Fibroblast of skin of right biceps (primary cell): ENCODE measurements at regions not wholly inside any gene's neighbourhood (a gene's known extent, or its start where the extent isn't known, plus 50 kb on each side); places are given as distances from the start of the nearest gene placed in this dataset.
"Not testable (repeated sequence)": the region's sequence is repeated elsewhere in the genome, so short reads cannot be mapped to it uniquely, and the experiment has no call there.

Experiments used
- DNase-seq: peaks from one replicate; pipeline ENCODE4 v3.0.0-alpha.2; 2013

DNA sequence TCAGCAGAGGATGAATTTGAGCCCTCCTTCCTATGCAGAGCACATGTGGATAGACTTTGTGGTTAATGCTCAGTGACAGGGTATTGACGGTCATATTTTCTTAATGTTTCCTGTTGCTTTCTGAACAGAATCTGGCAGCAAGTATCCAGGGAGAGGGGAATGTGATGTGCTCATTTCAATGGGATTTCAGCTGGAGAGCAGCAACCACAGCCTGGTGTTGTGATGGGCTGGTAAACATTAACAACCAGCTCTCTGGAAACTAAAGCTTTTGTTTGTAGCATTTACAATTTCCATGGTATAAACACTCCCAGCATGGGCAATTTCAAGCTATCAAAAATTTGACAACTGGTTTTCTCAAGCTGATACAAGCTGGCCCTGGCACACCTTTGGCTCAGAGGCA, 215.9 kb downstream of the SH2D4B start:
- no peak for DNase-seq

DNA sequence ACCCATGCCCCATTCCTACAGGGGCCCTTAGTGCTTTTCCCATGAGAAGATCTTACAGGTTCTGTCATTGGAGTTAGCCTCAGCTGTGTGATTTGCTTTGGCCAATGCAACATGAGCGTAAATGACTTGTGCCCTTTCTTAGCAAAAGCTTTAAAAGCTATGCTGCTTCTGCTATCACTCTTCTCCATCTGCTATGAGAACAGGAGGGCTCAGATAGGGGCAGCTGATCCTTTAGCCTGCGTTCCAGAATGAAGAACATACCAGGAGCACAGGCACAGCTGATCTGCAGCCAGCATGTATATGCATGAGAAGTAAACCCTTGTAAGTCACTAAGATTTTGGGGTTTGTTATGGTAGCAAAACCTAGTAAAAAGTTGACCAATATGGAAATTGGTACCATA, 218.2 kb downstream of the SH2D4B start:
- DNase-seq = no peak

DNA sequence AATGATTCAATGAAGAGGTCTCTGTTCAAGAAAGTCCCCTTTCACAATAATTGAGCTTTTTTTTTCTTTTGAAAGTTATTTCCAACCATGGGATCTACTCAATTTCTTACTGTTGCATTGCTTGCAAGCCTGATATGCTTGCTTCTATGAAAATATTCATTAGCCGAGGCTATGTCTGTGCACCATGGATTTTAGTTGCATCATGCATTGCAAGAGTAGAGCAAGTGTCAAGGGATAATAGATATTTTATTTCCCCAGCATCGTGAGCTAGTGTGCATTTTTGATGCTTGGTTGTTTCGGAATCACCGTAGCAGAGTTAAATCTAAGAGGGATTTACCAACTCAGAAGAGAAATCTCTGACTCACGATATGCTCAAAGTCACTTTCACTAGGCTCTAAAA, 222.0 kb downstream of the SH2D4B start:
- DNase-seq = no peak

DNA sequence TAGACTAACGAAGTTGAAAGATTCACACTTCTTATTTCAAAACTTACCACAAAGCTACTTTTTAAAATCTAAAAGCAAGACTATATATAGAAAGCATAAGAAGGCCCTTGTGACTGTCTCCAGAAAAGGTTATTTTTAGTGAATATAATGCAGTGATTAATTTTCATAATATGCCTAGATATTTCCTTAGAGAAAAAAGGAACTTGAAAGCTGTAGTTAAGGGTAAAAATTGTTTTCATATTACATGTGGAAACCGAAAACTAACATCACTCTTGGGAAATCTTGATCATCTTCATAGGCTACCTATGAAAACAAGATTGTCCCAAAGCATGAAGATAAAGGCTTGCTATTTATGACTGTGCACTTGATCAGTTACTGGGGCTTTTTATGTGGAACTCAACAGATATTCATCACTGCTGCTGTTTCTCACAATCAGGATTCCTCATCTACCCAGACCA, 223.2 kb downstream of the SH2D4B start:
- DNase-seq = no peak

DNA sequence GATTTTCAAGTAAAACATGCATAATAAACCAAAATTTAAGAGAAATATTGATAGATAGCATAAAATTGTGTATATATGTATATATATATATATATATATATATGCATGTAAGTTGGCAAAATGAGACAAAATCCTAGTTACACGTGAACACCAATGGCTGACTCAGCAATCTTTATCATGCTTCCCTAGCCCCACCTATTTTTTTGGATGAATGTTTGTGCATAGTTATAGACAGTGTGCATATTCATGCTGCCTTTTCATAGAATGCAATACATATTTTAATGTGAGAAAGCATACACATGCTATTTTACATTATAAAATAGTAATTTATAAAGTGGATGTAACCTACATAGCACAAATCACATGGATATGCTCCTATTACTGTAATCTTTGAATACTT, 230.3 kb downstream of the SH2D4B start:
- no peak for DNase-seq

DNA sequence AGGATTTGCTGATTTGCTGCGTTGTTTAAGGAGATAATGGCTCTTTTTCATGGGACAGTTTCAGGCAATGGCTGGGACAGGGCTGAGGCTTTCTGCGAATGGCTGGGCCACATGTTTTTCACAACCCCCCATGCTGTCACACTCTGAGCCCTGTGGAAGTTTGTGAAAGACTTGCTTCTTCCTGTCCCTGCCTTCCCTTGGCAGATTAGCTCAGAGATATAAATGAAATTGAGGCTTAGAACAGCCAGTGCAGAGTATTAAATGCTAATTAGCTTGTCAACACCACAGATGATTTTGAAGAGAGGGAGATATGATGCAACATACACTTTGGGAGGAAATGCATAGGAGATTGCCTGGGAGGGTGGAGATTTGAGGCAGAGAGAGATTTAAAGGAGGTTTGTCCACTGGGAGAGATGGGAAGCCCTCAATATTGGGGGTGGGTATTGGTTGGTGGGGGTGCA, 232.0 kb downstream of the SH2D4B start:
- no peak for DNase-seq

DNA sequence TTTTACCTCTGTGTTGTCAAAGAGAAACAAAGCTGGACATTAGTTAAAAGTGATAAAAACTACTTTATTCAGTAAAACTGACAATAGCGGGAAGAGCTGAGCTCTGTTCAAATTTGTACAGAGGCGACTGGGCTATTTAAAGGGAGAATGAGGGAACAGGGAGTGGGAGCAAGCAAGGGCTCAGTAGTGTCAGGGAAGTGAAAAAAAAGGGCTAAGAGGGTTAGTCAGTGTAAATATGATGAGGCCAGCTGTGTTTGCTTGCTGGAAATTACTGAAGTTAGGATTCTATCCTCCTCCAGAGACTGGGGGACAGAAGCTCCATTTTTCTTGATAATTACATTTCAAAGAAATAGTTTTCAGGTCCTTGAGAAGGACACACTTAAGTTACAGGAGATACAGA, 232.5 kb downstream of the SH2D4B start:
- DNase-seq = no peak

DNA sequence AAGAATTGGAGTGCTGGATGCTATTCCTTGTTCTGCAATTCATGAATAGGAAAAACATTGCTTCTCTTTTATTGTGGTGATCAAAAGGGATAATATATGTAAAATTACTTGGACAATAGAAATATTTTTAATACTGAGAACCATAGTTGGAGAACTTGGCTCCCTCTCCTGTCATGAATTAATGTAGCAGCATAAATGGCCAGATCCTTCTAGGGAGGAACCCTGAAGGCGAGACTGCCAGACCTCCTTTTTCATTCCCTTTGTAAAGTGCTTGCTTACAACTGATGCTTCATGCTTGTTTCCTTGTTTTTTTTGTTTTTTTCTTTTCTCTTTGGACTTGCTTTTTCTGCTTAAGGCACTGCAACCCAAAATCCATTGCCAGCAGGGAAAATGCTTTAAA, 233.6 kb downstream of the SH2D4B start:
- DNase-seq = no peak

DNA sequence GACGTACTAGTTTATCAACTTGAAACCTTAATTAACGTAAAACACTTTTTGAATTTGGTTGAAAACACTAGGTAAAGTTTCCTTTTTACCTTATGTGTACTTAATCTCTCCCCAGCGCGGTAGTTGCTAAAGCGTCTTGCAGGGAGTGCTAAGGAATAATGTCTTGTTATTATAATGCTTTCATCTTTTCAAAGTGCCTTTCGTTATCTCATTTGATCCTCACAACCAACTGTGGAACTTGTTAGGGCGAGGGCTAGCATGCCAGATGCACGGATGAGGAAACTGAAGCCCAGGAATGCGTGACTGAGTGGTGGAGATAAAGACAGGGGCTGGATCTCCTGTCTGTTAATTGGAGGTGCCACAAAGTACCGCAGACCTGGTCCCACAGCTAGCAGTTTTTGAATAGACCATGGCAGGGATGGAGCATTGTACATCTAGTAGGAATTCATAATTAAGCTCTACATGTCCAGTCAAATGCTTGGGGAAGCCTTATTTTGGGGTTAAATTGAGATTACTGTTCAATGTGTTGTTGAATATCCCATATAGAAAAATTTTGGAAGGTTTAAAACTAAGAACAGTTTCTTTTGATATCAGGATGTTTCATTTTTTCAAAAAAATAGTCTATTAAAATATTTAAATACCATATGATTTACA, 234.3 kb downstream of the SH2D4B start:
- no peak for DNase-seq

DNA sequence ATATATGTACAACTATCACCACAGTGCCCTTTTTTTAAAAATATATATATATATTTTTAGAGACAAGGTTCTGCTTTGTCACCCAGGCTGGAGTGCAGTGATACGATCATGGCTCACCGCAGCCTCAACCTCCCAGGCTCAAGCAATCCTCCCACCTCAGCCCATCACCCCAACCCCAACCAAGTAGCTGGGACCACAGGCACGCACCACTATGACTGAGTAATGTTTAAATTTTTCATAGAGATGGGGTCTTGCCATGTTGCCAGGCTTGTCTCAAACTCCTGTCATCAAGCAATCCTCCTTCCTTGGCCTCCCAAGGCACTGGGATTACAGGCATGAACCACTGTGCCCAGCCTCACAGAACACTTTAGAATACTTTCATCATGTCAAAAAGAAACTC, 234.9 kb downstream of the SH2D4B start:
- DNase-seq = no peak

DNA sequence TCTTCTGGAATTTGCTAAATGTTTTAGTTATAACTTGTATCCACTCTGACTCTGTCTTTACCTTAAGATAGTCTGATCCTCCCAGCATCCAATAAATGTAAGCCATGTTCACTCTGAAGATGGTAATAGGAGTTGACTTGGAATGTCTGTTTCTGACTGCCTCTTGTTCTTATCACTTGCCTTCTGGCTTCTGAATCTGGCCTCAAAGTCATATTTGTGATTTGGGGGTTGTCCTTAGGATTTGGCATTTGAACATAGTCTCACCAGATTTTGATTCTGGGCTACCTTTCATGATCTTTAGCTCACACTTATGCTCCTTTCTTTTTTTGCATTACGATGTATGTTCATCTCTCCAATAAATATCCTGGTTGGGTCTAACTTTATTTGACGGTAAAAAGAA, 247.0 kb downstream of the SH2D4B start:
- no peak for DNase-seq

DNA sequence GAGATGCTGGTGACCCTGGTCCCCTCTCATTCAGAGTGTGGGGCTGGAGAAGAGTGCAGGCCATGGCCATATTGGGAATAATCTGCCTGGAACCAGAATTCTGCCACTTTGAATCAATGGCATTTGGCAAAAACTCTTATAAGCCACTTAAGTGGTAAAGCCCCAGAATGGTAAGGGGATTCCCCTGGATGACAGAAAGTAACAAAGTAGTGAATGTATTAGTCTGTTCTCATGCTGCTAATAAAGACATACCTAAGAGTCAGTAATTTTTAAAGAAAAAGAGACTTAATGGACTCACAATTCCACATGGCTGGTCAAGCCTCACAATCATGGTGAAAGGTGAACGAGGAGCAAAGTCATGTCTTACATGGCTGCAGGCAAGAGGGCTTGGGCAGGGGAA, 248.6 kb downstream of the SH2D4B start:
- no peak for DNase-seq

DNA sequence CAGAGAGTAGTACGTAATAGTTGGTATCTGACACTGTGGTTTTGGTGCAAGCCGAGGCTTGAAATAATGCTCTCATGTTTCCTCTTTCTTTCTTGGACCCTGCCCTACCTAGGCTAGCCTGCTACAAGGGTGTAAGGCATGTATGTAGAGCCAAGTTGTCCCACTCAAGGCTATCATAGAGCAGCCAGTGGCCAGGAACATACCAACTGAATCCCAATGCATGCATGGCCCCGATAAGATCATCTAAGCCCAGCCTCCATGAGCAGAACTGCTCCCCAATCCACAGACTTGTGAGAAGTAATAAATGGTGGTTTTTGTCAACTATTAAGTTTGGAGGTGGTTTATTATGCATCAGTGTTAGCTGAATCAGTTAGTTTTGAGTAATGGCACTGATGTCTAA, 250.2 kb downstream of the SH2D4B start:
- DNase-seq = no peak

DNA sequence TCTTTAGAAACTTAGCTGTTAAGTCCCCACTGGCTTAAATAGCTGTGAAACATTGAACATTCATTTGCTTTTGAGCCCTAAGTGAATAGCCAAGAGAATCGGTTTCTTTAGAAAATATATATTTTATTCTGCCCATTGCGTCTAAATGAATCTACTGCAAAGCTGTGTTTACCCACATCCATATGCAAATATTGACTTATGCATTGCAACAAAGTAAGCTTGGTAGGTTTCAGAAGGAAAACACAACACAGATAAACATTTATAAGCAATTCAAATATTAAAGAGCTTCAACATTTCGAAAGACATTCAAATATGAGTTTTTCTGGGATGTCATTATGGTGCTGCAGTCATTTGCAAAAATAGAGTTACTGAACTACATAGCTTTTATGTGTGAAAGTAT, 257.3 kb downstream of the SH2D4B start:
- no peak for DNase-seq

DNA sequence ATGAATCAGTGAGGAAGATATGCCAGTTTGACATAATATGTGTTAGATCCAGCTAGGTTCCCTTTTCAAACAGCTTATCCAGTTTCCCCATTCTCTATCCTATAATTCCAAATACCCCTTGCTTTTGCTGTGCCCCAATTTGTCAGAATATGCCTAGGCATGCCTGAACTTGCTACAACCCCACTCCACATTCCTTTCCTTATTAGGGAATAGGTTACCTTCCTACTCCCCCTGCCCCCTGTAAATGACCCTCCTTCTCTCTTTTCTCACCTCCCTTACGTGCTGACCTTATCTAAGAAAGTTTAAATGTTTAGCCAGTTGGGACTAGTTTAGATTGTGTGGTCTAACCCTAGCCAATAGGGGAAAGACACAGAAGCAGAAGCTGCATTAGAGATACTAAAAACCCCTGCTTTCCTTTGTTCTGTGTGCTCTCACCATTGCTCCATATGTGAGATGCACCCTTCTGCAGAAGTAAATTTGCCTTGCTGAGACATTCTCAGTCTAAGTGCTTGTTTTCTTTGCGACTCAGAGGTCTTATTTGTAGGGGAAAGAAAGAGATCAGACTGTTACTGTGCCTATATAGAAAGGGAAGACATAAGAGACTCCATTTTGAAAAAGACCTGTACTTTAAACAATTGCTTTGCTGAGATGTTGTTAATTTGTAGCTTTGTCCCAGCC, 267.8 kb downstream of the SH2D4B start:
- no peak for DNase-seq

DNA sequence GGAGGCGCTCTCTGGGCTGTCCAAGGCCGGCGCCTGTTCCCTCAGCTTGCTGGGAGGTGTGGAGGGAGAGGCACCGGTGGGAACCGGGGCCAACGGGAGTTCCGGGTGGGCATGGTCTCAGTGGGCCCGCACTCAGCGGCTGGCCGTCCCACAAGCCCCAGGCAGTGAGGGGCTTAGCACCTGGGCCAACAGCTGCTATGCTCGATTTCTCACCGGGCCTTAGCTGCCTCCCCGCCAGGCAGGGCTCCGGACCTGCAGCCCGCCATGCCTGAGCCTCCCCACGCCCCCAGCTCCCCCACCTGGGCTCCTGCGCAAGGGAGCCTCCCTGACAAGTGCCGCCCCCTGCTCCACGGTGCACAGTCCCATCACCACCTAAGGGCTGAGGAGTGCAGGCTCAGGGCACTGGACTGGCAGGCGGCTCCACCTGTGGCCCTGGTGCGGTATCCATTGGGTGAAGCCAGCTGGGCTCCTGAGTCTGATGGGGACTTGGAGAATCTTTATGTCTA, 276.5 kb downstream of the SH2D4B start:
- DNase-seq = no peak

DNA sequence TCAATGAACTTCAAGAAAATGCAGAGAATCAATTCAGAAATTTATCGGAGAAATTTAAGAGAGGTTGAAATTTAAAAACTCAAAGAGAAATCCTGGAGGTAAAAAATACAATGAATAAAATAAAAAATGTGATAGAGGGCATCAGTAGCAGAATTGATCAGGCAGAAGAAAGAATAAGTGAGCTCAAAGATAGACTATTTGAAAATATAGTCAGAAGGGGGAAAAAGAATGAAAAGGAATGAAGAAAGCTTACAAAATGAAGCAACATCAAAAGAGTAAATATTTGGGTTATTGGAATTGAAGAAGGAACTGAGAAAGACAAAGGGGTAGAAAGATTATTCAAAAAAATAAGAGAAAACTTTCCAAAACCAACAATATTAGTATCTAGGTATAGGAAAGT, 291.4 kb downstream of the SH2D4B start:
- DNase-seq = no peak

DNA sequence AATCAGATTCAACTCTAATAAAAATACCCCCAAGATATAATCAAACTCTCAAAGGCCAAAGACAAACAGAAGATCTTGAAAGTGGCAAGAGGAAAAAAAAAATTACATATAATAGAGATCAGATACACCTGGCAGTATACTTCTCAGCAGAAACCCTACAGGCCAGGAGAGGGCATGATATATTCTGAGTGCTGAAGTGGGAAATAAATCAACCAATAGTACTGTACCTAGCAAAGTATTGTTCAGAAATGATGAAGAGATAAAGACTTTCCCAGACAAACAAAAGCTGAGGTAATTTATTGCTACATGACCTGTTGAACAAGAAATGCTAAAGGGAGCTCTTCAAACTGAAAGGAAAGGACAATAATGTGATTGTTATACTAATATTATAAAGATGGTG, 291.9 kb downstream of the SH2D4B start:
- DNase-seq = no peak

DNA sequence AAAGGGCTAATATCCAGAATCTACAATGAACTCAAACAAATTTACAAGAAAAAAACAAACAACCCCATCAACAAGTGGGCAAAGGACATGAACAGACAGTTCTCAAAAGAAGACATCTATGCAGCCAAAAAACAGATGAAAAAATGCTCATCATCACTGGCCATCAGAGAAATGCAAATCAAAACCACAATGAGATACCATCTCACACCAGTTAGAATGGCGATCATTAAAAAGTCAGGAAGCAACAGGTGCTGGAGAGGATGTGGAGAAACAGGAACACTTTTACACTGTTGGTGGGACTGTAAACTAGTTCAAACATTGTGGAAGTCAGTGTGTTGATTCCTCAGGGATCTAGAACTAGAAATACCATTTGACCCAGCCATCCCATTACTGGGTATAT, 295.0 kb downstream of the SH2D4B start:
- DNase-seq = not testable (repeated sequence)

DNA sequence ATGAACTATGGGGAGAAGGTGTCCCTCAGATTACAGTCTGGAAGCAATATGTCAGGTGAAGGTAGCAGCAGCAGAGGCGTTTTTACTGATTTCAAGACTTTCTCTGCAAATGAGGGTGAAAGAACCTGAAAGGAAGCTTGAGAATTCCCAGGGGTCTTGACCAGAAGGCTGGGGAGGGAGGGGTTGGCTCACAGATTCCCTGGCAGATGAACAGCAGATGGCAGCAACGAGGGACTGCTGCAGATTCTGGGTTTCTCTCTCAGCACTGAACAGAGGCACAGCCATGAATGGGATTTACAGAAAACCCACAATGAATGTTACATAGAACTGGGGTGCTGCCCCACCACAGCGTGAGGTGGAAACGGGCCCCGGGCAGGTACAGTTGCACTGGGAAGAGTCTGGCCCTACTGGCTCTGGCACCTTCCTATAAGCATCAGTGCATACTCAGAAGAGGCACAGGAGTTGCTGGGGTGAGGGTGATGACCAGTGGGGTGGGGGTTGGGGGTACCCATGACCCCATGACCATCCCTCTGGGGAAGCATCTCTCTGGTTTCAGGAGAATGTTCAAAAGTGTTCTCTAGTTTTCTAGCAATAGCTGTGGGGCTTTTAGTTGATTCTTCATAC, 317.8 kb downstream of the SH2D4B start:
- DNase-seq = no peak

DNA sequence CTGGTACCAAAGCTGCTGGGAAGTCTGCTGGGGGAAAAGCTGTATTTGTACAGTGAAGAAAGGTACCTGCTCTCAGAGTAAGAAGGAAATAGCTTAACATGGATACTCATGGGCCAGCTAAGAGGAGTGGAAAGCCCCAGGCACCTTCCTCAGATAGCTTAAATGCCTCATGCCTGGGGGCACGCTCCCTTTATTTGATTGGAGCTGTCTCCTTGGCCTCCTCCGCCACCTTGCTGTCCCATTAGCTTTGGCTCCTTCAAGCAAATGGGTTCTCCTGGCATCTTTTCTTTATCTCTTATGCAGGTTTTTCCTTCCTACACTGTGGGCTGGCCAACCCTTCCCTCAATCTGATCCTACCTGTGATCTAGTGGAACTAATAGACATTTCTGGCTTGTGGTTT, 318.5 kb downstream of the SH2D4B start:
- DNase-seq = no peak

DNA sequence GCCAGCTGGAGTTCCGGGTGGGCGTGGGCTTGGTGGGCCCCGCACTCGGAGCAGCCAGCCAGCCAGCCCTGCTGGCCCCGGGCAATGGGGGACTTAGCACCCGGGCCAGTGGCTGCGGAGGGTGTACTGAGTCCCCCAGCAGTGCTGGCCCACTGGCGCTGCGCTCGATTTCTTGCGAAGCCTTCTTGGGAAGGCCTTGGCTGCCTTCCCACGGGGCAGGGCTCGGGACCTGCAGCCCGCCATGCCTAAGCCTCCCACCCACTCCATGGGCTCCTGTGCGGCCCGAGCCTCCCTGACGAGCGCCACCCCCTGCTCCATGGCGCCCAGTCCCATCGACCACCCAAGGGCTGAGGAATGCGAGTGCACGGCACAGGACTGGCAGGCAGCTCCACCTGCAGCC, 321.6 kb downstream of the SH2D4B start:
- not testable (repeated sequence) for DNase-seq

DNA sequence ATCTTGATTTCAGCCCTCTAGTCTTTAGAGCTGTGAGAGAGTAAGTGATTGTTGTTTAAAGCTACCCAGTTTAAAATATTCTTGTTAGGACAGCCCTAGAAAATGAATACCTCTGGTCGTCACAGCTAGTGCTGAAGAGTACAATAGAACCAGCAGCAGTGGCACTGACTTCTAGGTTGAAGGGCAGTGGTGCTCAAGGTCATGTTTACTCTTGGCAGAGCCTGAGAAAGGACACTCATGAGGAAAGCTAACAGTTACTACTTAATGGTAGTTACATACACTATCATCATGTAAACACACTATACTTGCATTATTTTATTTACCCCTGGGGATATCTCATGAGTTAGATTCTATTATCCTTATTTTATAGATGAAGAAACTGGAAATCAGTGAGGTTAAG, 323.0 kb downstream of the SH2D4B start:
- DNase-seq = no peak

DNA sequence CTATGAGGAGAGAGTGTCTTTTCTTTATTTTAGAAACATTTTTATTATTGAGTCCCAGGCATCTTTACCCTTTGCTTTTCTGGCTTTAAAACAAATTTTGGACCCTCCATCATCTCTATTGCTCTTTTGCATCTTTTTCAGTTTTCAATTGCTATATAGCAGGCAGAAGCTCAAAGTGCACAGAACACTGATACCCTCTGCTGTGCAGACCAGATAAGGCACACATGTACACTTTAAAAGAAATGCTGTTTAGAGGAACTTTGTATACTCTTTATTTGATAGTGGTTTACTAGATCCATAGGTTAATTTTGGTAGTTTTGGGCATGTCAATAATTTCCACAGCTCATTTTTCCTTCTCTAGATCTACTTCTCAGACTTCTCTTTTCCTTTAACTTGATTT, 324.2 kb downstream of the SH2D4B start:
- DNase-seq = no peak
